SKM-1 treated with dmso at 0.1 percent for 144 hours (cell line): ENCODE measurements at regions not wholly inside any gene's neighbourhood (a gene's known extent, or its start where the extent isn't known, plus 50 kb on each side); places are given as distances from the start of the nearest gene placed in this dataset.
"Not testable (repeated sequence)": the region's sequence is repeated elsewhere in the genome, so short reads cannot be mapped to it uniquely, and the experiment has no call there.

Experiments
- DNase-seq: peaks from one replicate; lab custom pipeline; 2025; ENCODE audit not compliant: unreplicated experiment; lab: John Stamatoyannopoulos, UW

GRCh38 chr9:36521148-36521547, 51.5 kb upstream of the MELK start:
- DNase-seq: no peak

- DNase-seq: no peak
Observed at GRCh38 chr9:36517131-36517530, 55.6 kb upstream of the MELK start.

- DNase-seq: no peak
Observed at GRCh38 chr9:36504156-36504555, 68.5 kb upstream of the MELK start.

GRCh38 chr9:36503172-36504088, 69.3 kb upstream of the MELK start:
- DNase-seq: no peak

GRCh38 chr9:36501727-36502126, 71.0 kb upstream of the MELK start:
- DNase-seq: no peak

GRCh38 chr9:36500931-36501330, 71.8 kb upstream of the MELK start:
- DNase-seq: not testable (repeated sequence)

GRCh38 chr9:36499174-36499890, 73.4 kb upstream of the MELK start:
- no peak for DNase-seq

- peak; percentile 33 for DNase-seq
Observed at GRCh38 chr9:36493564-36493963, 79.1 kb upstream of the MELK start.

GRCh38 chr9:36492865-36493264, 79.8 kb upstream of the MELK start:
- DNase-seq: no peak

GRCh38 chr9:36489453-36489852, 83.2 kb upstream of the MELK start:
- no peak for DNase-seq

- no peak for DNase-seq
Observed at GRCh38 chr9:36488389-36488756, 84.3 kb upstream of the MELK start.

- peak; percentile 91 for DNase-seq
Observed at GRCh38 chr9:36487482-36488388, 85.0 kb upstream of the MELK start.

- peak; percentile 61 for DNase-seq
Observed at GRCh38 chr9:36486933-36487481, 85.7 kb upstream of the MELK start.

GRCh38 chr9:36486329-36486932, 86.3 kb upstream of the MELK start:
- DNase-seq: no peak

GRCh38 chr9:36485647-36486328, 85.7 kb upstream of the RNF38 start:
- DNase-seq: no peak

- DNase-seq: no peak
Observed at GRCh38 chr9:36484124-36484523, 84.1 kb upstream of the RNF38 start.

GRCh38 chr9:36479101-36479500, 79.0 kb upstream of the RNF38 start:
- no peak for DNase-seq

GRCh38 chr9:36471359-36471758, 71.3 kb upstream of the RNF38 start:
- no peak for DNase-seq

GRCh38 chr9:36470643-36471290, 70.7 kb upstream of the RNF38 start:
- peak; percentile 21 for DNase-seq
